Uterus (tissue), 3 donors: ENCODE measurements at regions not wholly inside any gene's neighbourhood (a gene's known extent, or its start where the extent isn't known, plus 50 kb on each side); places are given as distances from the start of the nearest gene placed in this dataset.
"Not testable (repeated sequence)": the region's sequence is repeated elsewhere in the genome, so short reads cannot be mapped to it uniquely, and the experiment has no call there.

ENCODE experiments used
- DNase-seq, 2 donors: peaks; one replicate each; pipeline ENCODE4 v3.0.0-alpha.2; 2019 to 2020
- H3K27ac ChIP-seq, 2 donors: fragments of 200-600 bp; sonication (generic); 1 replicate in 1 of 2; 2 replicates in 1 of 2; pipeline ENCODE4 v1.5.1; 2016 to 2018
- H3K27me3 ChIP-seq, 2 donors: fragments of 200-600 bp; sonication (generic); one replicate each; pipeline ENCODE4 v1.5.1; 2018 to 2019; ENCODE audit warnings: control low read depth in 1 of 2
- H3K36me3 ChIP-seq, 2 donors: fragments of 200-600 bp; sonication (generic); one replicate each; pipeline ENCODE4 v1.5.1; 2019; ENCODE audit warnings: control low read depth in 1 of 2
- H3K4me1 ChIP-seq, 2 donors: fragments of 200-600 bp; sonication (generic); one replicate each; pipeline ENCODE4 v1.5.1; 2018 to 2019; ENCODE audit warnings: control low read depth in 1 of 2
- H3K4me3 ChIP-seq, 2 donors: fragments of 200-600 bp; sonication (generic); 1 replicate in 1 of 2; 2 replicates in 1 of 2; pipeline ENCODE4 v1.5.1; 2018 to 2019; ENCODE audit warnings: mild to moderate bottlenecking in 1 of 2
- H3K9me3 ChIP-seq, 2 donors: fragments of 200-600 bp; sonication (generic); one replicate each; pipeline ENCODE4 v1.5.1; 2019; ENCODE audit warnings: control low read depth in 1 of 2
- POLR2A ChIP-seq, 2 donors: fragments of 450-650 bp; IDR thresholded peaks; one replicate each; pipeline ENCODE4 v1.6.1; 2016; ENCODE audit warnings: antibody characterized with exemption in 2 of 2, mild to moderate bottlenecking in 1 of 2, moderate library complexity in 1 of 2
- intact Hi-C: fragments of 100-400 bp; cut with DNase I; formaldehyde crosslinking; loops from one replicate; pipeline ENCODE4 v1.15.1; 2023; ENCODE audit warnings: low total_unique reads
- TF ChIP-seq, protein P1 (sequence below), 4 experiments: fragments of 200-600 bp in 2 of 4; fragments of 450-650 bp in 2 of 4; sonication (generic) in 2 of 4; IDR thresholded peaks; one replicate each; pipeline ENCODE4 v1.5.1; 2016 to 2019; ENCODE audit warnings: antibody characterized with exemption in 4 of 4, mild to moderate bottlenecking in 2 of 4, moderate library complexity in 1 of 4
- donor health status: DM: yes; HTN: yes; CAD: no.

- H3K9me3 ChIP-seq, intact Hi-C loops, DNase-seq, H3K27me3 ChIP-seq, H3K4me3 ChIP-seq, H3K4me1 ChIP-seq, H3K36me3 ChIP-seq, H3K27ac ChIP-seq: not testable (repeated sequence)
Measured at GRCh38 chr2:130265570-130266247, 67.5 kb upstream of the TUBA3E start.

- H3K4me1 ChIP-seq, H3K27me3 ChIP-seq, H3K4me3 ChIP-seq, H3K9me3 ChIP-seq, H3K27ac ChIP-seq, H3K36me3 ChIP-seq, DNase-seq, intact Hi-C loops: not testable (repeated sequence)
Measured at GRCh38 chr2:130264901-130265320, 66.7 kb upstream of the TUBA3E start.

GRCh38 chr2:130264501-130264900 lies 66.3 kb upstream of the TUBA3E start:
- Histone ChIP-seq H3K27ac (no peak overlapping the region), H3K4me1 (no peaks in the 10 kb centered on the region), H3K36me3 (no peaks in the 10 kb centered on the region), H3K4me3 (no peak overlapping the region), H3K27me3 (no peaks in the 10 kb centered on the region), H3K9me3 (no peaks in the 10 kb centered on the region)
- no peak for TF ChIP-seq POLR2A (IDR thresholded peaks at IDR 0.05)
- TF ChIP-seq, protein P1, sequence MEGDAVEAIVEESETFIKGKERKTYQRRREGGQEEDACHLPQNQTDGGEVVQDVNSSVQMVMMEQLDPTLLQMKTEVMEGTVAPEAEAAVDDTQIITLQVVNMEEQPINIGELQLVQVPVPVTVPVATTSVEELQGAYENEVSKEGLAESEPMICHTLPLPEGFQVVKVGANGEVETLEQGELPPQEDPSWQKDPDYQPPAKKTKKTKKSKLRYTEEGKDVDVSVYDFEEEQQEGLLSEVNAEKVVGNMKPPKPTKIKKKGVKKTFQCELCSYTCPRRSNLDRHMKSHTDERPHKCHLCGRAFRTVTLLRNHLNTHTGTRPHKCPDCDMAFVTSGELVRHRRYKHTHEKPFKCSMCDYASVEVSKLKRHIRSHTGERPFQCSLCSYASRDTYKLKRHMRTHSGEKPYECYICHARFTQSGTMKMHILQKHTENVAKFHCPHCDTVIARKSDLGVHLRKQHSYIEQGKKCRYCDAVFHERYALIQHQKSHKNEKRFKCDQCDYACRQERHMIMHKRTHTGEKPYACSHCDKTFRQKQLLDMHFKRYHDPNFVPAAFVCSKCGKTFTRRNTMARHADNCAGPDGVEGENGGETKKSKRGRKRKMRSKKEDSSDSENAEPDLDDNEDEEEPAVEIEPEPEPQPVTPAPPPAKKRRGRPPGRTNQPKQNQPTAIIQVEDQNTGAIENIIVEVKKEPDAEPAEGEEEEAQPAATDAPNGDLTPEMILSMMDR (IDR thresholded peaks at IDR 0.05) = no peak
- intact Hi-C loops = no loop called here
- no peak for DNase-seq

DNA sequence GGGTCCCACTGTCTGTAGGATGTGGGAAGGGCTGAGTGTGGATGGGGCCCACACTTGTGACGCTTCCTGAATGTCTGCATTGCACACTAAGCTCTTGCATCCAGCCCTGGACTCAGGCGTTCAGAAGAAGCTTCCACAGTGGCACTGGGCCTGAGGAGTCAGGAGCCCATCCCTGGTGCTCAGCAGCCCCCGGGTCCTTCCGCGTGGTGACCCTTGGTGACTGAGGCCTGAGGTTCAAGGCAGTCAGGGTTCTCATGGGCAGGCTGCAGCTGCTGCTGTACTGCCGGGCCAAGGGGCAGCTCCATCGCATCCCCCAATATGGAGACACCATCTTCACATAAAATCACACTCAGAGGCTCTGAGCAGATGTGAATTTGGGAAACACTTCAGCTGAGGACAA lies 65.8 kb upstream of the TUBA3E start:
- H3K27ac ChIP-seq = no peak overlapping the region
- DNase-seq = no peak
- no peak for TF ChIP-seq POLR2A (IDR thresholded peaks at IDR 0.05)
- no peak overlapping the region for H3K4me3 ChIP-seq
- H3K36me3 ChIP-seq = no peaks in the 10 kb centered on the region
- H3K4me1 ChIP-seq = no peaks in the 10 kb centered on the region
- intact Hi-C loops = no loop called here
- no peaks in the 10 kb centered on the region for H3K27me3 ChIP-seq
- no peaks in the 10 kb centered on the region for H3K9me3 ChIP-seq

- no peaks in the 10 kb centered on the region for H3K36me3 ChIP-seq
- H3K27ac ChIP-seq = no peak overlapping the region
- no peak for DNase-seq
- intact Hi-C loops = no loop called here
- no peaks in the 10 kb centered on the region for H3K27me3 ChIP-seq
- H3K4me1 ChIP-seq = no peaks in the 10 kb centered on the region
- TF ChIP-seq POLR2A (IDR thresholded peaks at IDR 0.05) = no peak
- TF ChIP-seq, protein P1 (IDR thresholded peaks at IDR 0.05) = no peak
- no peaks in the 10 kb centered on the region for H3K9me3 ChIP-seq
- H3K4me3 ChIP-seq = no peak overlapping the region
Measured at GRCh38 chr2:130263606-130264005, 65.4 kb upstream of the TUBA3E start.

GRCh38 chr2:130261970-130262760 lies 63.9 kb upstream of the TUBA3E start:
- no peak for TF ChIP-seq POLR2A (IDR thresholded peaks at IDR 0.05)
- TF ChIP-seq, protein P1 (IDR thresholded peaks at IDR 0.05) = no peak
- Histone ChIP-seq H3K9me3 (no peaks in the 10 kb centered on the region), H3K4me1 (no peaks in the 10 kb centered on the region), H3K36me3 (no peaks in the 10 kb centered on the region), H3K27ac (peak overlapping the region in 1 of 2 donors; percentile 54), H3K27me3 (no peaks in the 10 kb centered on the region), H3K4me3 (no peak overlapping the region)
- intact Hi-C loops = no loop called here
- DNase-seq = peak; percentile 37 to 62
